Osteoblast (primary cell): ENCODE measurements at regions not wholly inside any gene's neighbourhood (a gene's known extent, or its start where the extent isn't known, plus 50 kb on each side); places are given as distances from the start of the nearest gene placed in this dataset.
A peak's percentile ranks its signal among the peaks of the same experiment; 100 is the strongest.
"Not testable (repeated sequence)": the region's sequence is repeated elsewhere in the genome, so short reads cannot be mapped to it uniquely, and the experiment has no call there.

Experiments
- DNase-seq: peaks from one replicate; pipeline ENCODE4 v3.0.0; 2011; ENCODE audit warnings: low spot score, mixed read lengths; ENCODE audit not compliant: insufficient read length; ENCODE audit errors: missing footprints
- H2AFZ ChIP-seq: 2 replicates; pipeline ENCODE4 v1.6.0; 2011; ENCODE audit warnings: mild to moderate bottlenecking, low read length
- H3K27ac ChIP-seq: 2 replicates; pipeline ENCODE4 v1.5.1; 2011; ENCODE audit warnings: mild to moderate bottlenecking, low read depth, low read length, moderate library complexity
- H3K27me3 ChIP-seq: 2 replicates; pipeline ENCODE4 v1.6.0; 2012; ENCODE audit warnings: mild to moderate bottlenecking, control low read depth, inconsistent platforms, low read length, moderate library complexity; ENCODE audit not compliant: insufficient read depth
- H3K36me3 ChIP-seq: 2 replicates; pipeline ENCODE4 v1.5.1; 2011; ENCODE audit warnings: mild to moderate bottlenecking, low read length, control low read depth, moderate library complexity; ENCODE audit not compliant: insufficient read depth
- H3K4me1 ChIP-seq: 2 replicates; pipeline ENCODE4 v1.5.1; 2011; ENCODE audit warnings: mild to moderate bottlenecking, low read length, control low read depth, moderate library complexity; ENCODE audit not compliant: insufficient read depth
- H3K4me2 ChIP-seq: 2 replicates; pipeline ENCODE4 v1.6.0; 2011; ENCODE audit warnings: mild to moderate bottlenecking, low read length; ENCODE audit not compliant: insufficient read depth
- H3K4me3 ChIP-seq: fragments of 200-600 bp; sonication (generic); 3 replicates; pipeline ENCODE4 v1.5.1; 2012; ENCODE audit warnings: mild to moderate bottlenecking, low read length, inconsistent platforms; ENCODE audit not compliant: insufficient read depth
- H3K79me2 ChIP-seq: 2 replicates; pipeline ENCODE4 v1.6.0; 2012; ENCODE audit warnings: mild to moderate bottlenecking, low read length, control low read depth, inconsistent platforms; ENCODE audit not compliant: insufficient read depth
- H3K9me3 ChIP-seq: 2 replicates; pipeline ENCODE4 v1.5.1; 2011; ENCODE audit warnings: low read depth, low read length, control low read depth
- H4K20me1 ChIP-seq: 2 replicates; pipeline ENCODE4 v1.6.0; 2012; ENCODE audit warnings: mild to moderate bottlenecking, low read length, control low read depth; ENCODE audit not compliant: insufficient read depth
- CTCF ChIP-seq: IDR thresholded peaks from 2 replicates; pipeline ENCODE4 v1.5.1; 2011; ENCODE audit warnings: mild to moderate bottlenecking, low read depth, low read length, moderate library complexity; ENCODE audit errors: extremely low read depth

GRCh38 chr4:86512631-86513030, 81.5 kb upstream of the PTPN13 start:
- no peak for DNase-seq
- no peak for TF ChIP-seq CTCF
- H3K36me3 ChIP-seq = no peaks in the 10 kb centered on the region
- H3K4me1 ChIP-seq = peaks cover 15% of the 10 kb centered on the region
- H3K79me2 ChIP-seq = no peaks in the 10 kb centered on the region
- no peak overlapping the region for H3K27ac ChIP-seq
- no peaks in the 10 kb centered on the region for H4K20me1 ChIP-seq
- no peak overlapping the region for H3K4me3 ChIP-seq
- no peaks in the 10 kb centered on the region for H3K27me3 ChIP-seq
- H3K9me3 ChIP-seq = peaks cover 3% of the 10 kb centered on the region
- H2AFZ ChIP-seq = no peak overlapping the region
- H3K4me2 ChIP-seq = no peak overlapping the region

DNA sequence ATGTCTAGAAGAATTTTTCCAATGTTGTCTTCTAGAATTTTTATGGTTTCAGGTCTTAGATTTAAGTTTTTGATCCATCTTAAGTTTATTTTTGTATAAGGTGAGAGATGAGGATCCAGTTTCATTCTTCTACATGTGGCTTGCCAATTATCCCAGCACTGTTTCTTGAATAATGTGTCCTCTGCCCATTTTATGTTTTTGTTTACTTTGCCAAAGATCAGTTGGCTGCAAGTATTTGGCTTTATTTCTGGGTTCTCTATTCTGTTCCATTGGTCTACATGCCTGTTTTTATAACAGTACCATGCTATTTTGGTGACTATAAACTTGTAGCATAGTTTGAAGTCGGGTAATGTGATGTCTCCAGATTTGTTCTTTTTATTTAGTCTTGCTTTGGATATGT, 78.2 kb upstream of the PTPN13 start:
- H3K27ac ChIP-seq = not testable (repeated sequence)

GRCh38 chr4:86521373-86521969, 72.6 kb upstream of the PTPN13 start:
- Histone ChIP-seq H3K79me2 (no peaks in the 10 kb centered on the region), H3K36me3 (no peaks in the 10 kb centered on the region), H3K4me2 (no peak overlapping the region), H4K20me1 (no peaks in the 10 kb centered on the region), H3K27ac (no peak overlapping the region), H3K4me3 (no peak overlapping the region), H2AFZ (no peak overlapping the region), H3K9me3 (peaks cover 2% of the 10 kb centered on the region), H3K4me1 (no peaks in the 10 kb centered on the region), H3K27me3 (no peaks in the 10 kb centered on the region)
- TF ChIP-seq CTCF = no peak
- no peak for DNase-seq

More for the DNA sequence above, 78.2 kb upstream of the PTPN13 start:
- H3K9me3 ChIP-seq, H3K79me2 ChIP-seq, H3K4me3 ChIP-seq, H3K4me2 ChIP-seq, H3K4me1 ChIP-seq, H2AFZ ChIP-seq, H4K20me1 ChIP-seq, H3K27me3 ChIP-seq, DNase-seq, H3K36me3 ChIP-seq: not testable (repeated sequence)

GRCh38 chr4:86522349-86522748, 71.8 kb upstream of the PTPN13 start:
- peak; percentile 45 for TF ChIP-seq CTCF
- no peaks in the 10 kb centered on the region for H3K4me1 ChIP-seq
- H3K27me3 ChIP-seq = no peaks in the 10 kb centered on the region
- no peak overlapping the region for H3K27ac ChIP-seq
- no peaks in the 10 kb centered on the region for H3K36me3 ChIP-seq
- no peak overlapping the region for H3K4me2 ChIP-seq
- no peak overlapping the region for H2AFZ ChIP-seq
- no peaks in the 10 kb centered on the region for H3K79me2 ChIP-seq
- DNase-seq = peak; percentile 72
- peaks cover 2% of the 10 kb centered on the region for H3K9me3 ChIP-seq
- no peaks in the 10 kb centered on the region for H4K20me1 ChIP-seq
- no peak overlapping the region for H3K4me3 ChIP-seq
